ENCODE measurements at regions not wholly inside any gene's neighbourhood (a gene's known extent, or its start where the extent isn't known, plus 50 kb on each side); places are given as distances from the start of the nearest gene placed in this dataset.
"Not testable (repeated sequence)": the region's sequence is repeated elsewhere in the genome, so short reads cannot be mapped to it uniquely, and the experiment has no call there.

- DNase-seq, result no peak
Measured at GRCh38 chr14:87628129-87628528, 364.9 kb downstream of the GALC start.

DNA sequence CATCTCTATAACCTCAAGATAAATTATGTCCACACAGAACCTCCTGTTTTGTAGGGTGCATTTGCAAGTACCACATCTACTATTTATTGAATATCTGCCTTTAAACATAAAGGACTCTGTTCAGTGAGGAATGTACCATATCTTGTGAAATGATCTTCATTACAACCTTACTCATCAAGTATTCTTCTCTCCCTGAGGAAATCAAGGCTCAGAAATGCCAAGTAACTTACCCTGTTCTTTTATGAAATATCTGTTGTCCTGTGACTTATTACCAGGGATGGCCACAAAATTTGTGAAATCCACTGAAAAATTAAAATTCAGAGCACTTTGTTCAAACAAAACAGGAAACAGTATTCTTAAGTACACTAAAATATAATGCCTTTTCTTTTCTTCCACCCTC lies 366.7 kb downstream of the GALC start:
- DNase-seq, result no peak

DNA sequence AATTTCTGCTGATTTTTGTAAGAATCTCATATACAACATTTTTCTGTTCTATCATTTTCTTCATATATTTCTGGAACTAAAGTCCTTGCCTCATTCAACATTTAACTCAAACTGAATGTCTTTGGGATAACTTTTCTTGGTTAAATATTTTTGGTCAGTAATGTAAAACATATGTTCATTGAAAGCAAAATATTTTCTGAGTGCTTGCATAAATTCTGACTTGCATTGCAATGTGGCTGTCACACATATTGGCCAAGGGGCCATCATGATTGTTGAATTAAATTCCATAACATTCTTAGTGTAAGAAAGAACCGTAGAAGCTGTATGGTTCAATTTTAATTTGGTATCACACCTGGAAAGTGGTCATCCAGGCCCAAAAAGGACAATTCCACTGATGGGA lies 369.4 kb downstream of the GALC start:
- no peak for DNase-seq

- no peak for DNase-seq
Measured at GRCh38 chr14:87617079-87617478, 375.9 kb downstream of the GALC start.

GRCh38 chr14:87615822-87616679 lies 376.9 kb downstream of the GALC start:
- DNase-seq, result peak; percentile 5

DNA sequence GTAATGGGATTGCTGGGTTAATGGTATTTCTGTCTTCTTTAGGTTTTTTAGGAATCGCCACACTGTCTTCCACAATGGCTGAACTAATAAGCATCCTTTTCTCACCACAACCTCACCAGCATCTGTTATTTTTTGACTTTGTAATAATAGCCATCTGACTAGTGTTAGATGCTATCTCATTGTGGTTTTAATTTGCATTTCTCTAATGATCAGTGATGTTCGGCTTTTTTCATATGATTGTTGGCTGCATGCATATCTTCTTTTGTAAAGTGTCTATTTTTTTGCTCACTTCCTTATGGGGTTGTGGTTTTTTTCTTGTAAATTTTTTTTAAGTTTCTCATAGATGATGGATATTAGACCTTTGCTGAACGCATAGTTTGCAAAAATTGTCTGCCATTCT lies 377.9 kb downstream of the GALC start:
- no peak for DNase-seq

DNA sequence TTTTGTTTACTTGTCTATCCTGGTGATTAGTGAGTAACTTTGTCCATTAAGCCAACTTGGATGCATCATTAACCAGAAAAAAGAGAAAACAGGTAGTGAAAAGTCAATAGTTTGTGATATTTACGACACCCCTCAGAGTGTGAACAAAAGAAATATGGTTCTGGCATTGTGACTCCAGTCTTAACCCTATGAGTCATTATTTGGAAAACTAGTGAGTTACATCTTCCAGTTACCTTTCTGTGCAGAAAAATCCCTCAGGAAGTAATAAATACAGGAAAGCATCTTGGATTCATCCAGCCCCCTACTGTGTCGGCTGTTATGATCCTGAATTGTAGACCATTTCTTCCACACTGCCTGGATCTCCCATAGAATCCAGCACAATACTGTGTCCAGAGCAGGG lies 379.1 kb downstream of the GALC start:
- DNase-seq, result no peak

- not testable (repeated sequence) for DNase-seq
Measured at GRCh38 chr14:87607056-87607455, 385.9 kb downstream of the GALC start.

- DNase-seq, result no peak
Measured at GRCh38 chr14:87601036-87601435, 391.9 kb downstream of the GALC start.

DNA sequence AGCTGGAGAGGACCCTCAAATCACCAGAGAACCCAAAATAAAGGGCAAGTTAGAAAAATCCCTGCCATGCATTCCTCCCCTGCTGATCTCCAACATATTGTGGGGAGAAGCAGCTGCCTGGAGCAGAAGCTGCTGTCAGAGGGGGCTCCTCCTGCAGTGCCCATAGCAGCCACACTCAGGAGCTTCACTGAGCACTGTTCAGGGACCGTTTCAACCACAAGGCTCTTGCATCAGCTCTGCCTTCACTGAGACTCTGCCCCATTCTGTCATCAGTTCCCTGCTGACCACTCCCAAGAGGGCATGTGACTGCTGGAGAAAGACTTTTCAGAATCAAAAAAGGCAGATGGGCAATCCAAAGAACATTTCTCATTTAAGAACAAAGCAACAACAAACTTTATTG lies 392.7 kb downstream of the GALC start:
- DNase-seq, result no peak

DNA sequence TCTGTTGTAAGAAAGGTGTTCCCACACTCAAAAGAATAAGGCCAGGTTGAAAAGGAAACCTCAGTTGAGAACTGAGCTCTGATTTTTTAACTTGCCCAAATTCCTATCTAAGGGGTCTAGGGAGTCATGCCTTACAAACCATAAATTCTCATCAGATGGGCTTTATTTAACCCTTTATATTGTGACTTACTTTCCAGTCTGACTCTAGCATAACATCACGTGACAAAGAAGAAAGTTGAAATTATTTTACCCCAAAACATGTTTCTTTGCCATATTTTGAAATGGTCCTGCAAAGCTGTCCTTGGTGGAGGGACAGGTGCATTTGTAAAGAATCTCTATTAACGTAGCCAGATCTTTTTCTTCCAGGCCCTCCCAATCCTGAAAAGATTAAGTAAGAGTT lies 411.7 kb downstream of the GALC start:
- no peak for DNase-seq

- no peak for DNase-seq
Measured at GRCh38 chr14:87579036-87579435, 413.9 kb downstream of the GALC start.

DNA sequence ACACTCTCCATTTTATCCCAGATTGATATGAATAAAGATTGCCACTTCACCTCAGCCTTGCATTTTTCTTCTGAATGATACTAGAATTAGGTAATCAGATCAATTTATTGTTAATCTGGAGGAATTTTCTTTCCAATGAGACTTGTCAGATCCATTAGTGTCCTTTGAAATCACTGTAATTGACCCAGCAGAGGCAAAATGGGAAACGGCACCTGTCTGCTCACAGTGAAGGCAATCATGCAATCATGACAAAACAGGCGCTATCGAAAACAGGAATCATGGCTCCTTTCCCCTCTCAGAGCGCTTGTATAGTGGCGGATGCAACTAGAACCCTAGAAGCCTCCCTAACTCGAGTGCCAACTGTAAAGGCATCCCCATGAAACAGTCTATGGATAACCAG lies 417.6 kb downstream of the GALC start:
- DNase-seq, result no peak

DNA sequence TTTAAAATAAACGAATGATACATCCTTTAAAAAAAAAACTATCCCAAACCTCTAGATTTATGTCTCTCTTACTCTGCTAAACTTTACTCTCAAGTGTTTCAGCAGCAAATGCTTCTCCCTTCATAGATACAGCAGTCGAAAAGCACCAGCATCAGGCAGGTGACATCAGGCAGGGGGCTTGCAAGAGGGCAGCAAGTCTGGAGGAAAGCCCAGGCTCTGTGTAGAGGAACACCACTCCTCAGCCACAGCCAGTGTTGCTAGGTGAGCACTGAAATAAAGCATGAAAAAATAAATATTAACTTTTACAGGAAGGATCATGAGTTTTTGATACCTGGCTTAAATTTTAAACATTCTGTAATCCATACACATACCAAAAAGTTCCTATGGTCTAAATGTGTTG lies 419.4 kb downstream of the GALC start:
- no peak for DNase-seq

- DNase-seq, result no peak
Measured at GRCh38 chr14:87567618-87568295, 425.2 kb downstream of the GALC start.

DNA sequence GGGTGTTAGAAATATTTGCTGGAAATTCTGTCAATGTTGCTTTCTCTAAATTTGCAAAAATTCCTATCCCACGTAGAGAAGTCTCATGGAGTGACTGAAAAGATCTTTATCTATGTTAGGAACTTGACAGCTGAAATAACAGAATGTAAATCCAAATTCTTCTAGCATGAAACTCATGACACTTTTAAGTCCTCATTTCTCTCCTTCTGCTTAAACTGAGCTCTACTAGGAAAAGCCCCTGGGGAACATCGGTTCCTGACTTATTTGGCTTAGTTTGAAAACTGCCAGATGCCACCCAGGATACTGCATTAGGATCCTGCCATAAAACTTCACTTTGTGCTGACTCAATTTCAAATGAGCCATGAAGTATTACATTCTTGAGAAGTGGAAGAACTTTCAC lies 426.0 kb downstream of the GALC start:
- no peak for DNase-seq

GRCh38 chr14:87547536-87547935 lies 445.4 kb downstream of the GALC start:
- no peak for DNase-seq

DNA sequence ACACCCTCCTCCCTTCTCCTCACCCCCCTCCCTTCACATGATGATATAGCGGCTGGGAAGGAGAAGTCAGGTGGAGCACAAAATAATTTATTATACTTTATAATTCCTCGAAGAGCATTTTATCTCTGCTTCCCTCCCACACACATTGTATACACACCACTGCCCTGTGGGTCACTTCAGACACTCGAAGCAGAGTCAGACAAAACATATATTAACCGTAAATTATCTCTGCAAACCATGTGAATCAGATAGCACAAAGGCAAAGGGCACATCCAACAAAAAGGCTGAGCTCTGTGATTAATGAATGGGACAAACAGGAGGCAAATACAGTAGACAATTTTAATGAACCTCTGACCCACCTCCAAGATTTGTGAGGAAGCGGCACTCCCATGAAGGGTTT lies 450.7 kb downstream of the GALC start:
- no peak for DNase-seq

DNA sequence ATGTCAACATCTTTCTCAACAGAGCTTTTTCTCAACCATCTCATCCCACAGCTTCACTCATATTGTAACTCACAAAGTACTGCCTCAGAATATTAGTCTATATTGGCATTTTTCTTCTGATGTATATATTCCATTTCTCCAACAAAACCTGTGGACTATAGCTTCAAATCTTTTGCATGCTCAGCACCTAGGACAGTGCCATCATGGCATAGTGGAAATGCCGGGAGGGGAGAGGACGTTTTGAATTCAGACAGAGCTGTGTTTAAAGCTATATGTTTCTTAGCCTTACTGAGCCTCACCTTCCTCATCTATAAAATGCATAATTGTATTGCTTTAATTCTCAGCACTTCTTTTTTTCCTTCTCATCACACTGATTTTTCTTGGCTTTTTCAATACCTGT lies 452.6 kb downstream of the GALC start:
- DNase-seq, result no peak

DNA sequence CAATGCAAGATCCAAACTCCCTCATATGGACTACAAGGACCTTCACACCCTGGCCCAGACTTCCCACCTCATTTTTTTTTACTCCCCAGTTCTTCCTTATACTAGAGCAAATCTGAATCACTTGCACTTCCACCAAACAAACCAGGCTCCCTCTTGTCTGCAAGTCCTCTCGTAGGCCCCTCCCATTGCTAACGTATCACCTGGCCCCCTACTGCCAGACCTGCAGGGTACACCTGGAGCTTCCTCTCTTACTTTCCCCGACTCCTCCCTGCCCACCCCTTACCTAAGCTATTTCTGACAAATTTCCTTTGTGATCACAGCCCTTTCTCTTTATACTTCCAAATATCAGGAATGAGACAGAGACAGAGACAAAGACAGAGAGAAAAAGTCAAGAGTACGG lies 463.9 kb downstream of the GALC start:
- DNase-seq, result no peak

- no peak for DNase-seq
Measured at GRCh38 chr14:87526731-87527130, 466.3 kb downstream of the GALC start.

DNA sequence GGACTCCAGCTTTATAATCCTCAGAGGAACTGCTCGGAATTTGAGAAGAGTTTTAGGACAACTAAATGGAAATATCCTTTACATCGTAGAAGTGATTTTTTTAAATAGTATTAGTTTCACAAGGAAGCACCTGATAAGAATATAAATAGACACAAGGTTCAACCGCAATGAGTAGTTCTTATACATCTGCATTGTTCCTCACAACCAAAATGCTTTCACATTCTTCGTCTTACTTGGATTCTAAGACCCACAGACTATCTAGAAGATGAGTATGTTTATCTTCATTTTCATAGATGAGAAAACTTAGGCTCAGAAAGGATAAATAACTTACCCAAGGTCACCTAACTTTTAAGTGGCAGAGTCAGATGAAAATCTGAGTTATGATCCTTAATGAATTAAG lies 469.0 kb downstream of the GALC start:
- DNase-seq, result no peak

DNA sequence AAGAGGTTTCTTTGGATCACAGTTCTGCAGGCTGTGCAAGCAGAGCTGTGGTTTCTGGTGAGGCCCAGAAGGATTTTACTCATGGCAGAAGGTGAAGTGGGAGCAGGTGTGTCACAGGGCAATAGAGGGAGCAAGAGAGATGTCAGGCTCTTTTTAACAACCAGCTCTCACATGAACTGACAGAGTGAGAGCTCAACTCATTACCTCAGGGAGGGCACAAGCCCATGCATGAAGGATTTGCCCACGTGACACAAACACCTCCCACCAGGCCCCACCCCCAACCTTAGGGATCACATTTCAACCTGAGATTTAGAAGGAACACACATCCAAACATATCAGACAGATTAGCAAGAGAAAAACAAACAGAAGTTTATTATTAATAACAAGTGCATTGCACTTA lies 470.4 kb downstream of the GALC start:
- DNase-seq, result no peak

DNA sequence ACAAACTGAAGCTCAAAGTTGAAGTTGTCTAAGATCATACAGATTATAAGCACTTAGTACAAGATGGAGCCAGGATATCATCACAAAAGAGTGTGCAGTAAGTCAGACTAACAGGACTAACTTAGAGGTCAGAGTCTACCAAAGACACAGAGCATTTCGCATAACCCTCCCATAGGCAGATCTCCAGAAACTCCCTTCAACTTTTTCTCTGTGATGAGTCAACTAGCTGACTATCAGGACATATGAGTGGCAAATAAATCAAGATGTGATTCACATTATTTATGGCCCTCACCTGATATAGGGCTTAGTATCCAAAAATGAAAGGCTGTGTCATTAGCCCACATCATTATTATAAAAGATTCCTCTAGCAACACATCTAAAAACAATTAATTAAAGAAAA lies 484.6 kb downstream of the GALC start:
- no peak for DNase-seq

- no peak for DNase-seq
Measured at GRCh38 chr14:87503711-87504110, 489.3 kb downstream of the GALC start.
